ENCODE measurements at regions not wholly inside any gene's neighbourhood (a gene's known extent, or its start where the extent isn't known, plus 50 kb on each side); places are given as distances from the start of the nearest gene placed in this dataset.

DNA sequence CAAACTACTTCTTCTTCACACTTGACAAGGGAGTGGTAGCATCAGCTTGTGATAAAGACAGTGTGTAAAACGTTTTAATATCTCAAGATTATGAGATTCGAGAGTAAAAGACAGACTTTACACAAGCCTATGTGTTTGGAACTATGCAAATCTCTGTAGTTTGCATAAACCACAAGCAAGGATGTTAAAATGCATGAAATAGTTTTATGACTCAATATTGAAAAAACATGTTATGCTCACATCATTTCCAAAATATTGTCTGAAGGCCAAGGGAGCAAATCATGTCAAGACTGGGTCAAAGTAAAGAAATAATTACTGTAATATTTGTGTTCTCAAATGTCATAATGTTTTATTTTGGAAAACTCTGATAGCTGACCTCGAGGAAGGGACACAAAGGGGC, 316.8 kb upstream of the KLF12 start:
- TF ChIP-seq, protein P1, sequence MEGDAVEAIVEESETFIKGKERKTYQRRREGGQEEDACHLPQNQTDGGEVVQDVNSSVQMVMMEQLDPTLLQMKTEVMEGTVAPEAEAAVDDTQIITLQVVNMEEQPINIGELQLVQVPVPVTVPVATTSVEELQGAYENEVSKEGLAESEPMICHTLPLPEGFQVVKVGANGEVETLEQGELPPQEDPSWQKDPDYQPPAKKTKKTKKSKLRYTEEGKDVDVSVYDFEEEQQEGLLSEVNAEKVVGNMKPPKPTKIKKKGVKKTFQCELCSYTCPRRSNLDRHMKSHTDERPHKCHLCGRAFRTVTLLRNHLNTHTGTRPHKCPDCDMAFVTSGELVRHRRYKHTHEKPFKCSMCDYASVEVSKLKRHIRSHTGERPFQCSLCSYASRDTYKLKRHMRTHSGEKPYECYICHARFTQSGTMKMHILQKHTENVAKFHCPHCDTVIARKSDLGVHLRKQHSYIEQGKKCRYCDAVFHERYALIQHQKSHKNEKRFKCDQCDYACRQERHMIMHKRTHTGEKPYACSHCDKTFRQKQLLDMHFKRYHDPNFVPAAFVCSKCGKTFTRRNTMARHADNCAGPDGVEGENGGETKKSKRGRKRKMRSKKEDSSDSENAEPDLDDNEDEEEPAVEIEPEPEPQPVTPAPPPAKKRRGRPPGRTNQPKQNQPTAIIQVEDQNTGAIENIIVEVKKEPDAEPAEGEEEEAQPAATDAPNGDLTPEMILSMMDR (CRISPR knock-in tag; IDR thresholded peaks at IDR 0.05) = no peak
- no peak for TF ChIP-seq BHLHE40 (IDR thresholded peaks at IDR 0.05; ENCODE audit: low read length)
- no peak for TF ChIP-seq SP4 (CRISPR knock-in tag; IDR thresholded peaks at IDR 0.05)
- TF ChIP-seq FOXC1 (CRISPR knock-in tag; IDR thresholded peaks at IDR 0.05; ENCODE audit: borderline replicate concordance) = no peak
- TF ChIP-seq, protein P2, sequence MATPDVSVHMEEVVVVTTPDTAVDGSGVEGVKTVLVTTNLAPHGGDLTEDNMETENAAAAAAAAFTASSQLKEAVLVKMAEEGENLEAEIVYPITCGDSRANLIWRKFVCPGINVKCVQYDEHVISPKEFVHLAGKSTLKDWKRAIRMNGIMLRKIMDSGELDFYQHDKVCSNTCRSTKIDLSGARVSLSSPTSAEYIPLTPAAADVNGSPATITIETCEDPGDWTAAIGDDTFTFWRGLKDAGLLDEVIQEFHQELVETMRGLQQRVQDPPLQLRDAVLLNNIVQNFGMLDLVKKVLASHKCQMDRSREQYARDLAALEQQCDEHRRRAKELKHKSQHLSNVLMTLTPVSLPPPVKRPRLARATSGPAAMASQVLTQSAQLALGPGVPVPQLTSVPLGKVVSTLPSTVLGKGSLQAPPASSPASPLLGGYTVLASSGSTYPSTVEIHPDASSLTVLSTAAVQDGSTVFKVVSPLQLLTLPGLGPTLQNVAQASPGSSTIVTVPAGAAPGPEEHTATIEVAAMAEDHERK (CRISPR knock-in tag; IDR thresholded peaks at IDR 0.05; ENCODE audit: low read depth) = no peak
